ENCODE measurements at regions not wholly inside any gene's neighbourhood (a gene's known extent, or its start where the extent isn't known, plus 50 kb on each side); places are given as distances from the start of the nearest gene placed in this dataset.

DNA sequence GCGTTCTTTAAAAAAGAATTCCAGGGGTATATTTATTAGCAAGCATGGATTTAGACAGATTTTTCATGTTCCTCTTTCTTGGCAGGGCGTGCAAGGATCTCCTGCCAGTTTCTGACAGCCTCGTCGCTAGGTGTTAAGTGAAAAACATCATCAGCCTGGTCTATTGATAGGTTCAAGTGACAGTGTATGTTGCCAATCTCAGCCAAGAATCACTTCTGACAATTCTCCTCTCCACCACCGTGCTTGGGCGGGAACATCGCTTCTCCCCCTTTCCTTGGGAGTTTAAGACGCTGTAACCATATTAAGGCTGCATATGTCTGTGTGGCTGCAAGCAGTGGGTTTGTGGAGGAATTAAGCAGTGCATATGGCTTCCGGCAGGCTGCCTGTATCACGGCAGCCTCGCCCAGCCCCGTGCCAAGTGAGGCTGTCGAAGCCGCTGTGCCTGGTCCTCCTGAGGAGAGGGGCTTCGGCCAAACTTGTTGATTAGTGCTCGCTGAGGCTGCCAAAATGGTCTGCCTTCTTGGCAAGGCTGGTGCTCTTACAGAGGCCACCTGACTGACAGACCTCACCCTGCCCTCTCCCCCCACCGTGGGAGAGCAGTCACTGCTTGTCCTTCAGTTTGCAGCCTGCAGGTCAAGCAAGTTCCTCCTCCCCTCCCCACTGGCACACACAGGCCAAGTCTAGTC is 132.2 kb upstream of the MPHOSPH6 start:
- Histone ChIP-seq H3K27ac (no peak overlapping the region), H3K4me1 (no peaks in the 10 kb centered on the region), H3K27me3 (no peaks in the 10 kb centered on the region), H3K9me3 (no peaks in the 10 kb centered on the region), H3K36me3 (no peaks in the 10 kb centered on the region), H3K4me3 (no peak overlapping the region)
- no peak for DNase-seq
- 79 to 85% methylated on average over 17 of the region's 17 CpGs for WGBS, 2 donors
- TF ChIP-seq POLR2A (IDR thresholded peaks at IDR 0.05) (no peak), POLR2AphosphoS5 (IDR thresholded peaks at IDR 0.05) (no peak), EP300 (IDR thresholded peaks at IDR 0.05) (no peak)
- TF ChIP-seq, protein P1, sequence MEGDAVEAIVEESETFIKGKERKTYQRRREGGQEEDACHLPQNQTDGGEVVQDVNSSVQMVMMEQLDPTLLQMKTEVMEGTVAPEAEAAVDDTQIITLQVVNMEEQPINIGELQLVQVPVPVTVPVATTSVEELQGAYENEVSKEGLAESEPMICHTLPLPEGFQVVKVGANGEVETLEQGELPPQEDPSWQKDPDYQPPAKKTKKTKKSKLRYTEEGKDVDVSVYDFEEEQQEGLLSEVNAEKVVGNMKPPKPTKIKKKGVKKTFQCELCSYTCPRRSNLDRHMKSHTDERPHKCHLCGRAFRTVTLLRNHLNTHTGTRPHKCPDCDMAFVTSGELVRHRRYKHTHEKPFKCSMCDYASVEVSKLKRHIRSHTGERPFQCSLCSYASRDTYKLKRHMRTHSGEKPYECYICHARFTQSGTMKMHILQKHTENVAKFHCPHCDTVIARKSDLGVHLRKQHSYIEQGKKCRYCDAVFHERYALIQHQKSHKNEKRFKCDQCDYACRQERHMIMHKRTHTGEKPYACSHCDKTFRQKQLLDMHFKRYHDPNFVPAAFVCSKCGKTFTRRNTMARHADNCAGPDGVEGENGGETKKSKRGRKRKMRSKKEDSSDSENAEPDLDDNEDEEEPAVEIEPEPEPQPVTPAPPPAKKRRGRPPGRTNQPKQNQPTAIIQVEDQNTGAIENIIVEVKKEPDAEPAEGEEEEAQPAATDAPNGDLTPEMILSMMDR (IDR thresholded peaks at IDR 0.05) = no peak
- intact Hi-C loops (cut with DNase I) = no loop called here

DNA sequence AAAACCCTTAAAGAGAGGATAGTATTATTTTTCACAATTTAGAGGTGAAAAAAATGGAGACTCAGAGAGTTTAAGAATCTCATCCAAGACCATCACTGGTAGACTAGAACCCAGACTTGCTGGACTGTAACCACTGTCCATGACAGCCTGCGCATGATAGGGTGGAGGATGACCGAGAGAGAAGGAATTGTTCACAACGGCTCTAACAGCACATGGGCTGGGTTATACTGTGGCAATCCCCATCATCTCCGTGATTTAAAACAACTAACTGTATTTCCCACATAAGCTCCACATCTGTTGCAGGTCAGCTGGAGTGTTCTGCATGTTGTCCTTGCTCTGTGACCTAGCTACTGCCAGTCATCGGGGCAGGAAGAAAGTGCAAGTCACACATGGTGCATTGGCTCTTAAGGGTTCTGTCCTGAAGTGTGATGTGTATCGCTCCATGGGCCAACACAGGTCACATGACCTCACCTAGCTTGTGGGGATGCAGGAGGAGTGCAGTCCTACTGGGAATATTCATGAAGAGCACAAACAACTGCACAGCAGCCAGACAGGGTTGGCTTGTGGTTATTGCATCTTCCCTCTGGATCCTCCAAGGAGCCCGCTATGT is 131.2 kb upstream of the MPHOSPH6 start:
- no peaks in the 10 kb centered on the region for H3K27me3 ChIP-seq
- H3K36me3 ChIP-seq = no peaks in the 10 kb centered on the region
- TF ChIP-seq, protein P1 (IDR thresholded peaks at IDR 0.05) = no peak
- TF ChIP-seq POLR2AphosphoS5 (IDR thresholded peaks at IDR 0.05) (no peak), EP300 (IDR thresholded peaks at IDR 0.05) (no peak), POLR2A (IDR thresholded peaks at IDR 0.05) (no peak)
- no peak for DNase-seq
- intact Hi-C loops (cut with DNase I) = no loop called here
- no peak overlapping the region for H3K27ac ChIP-seq
- H3K4me3 ChIP-seq = no peak overlapping the region
- WGBS, 2 donors = 73 to 82% methylated on average over 7 of the region's 7 CpGs
- H3K9me3 ChIP-seq = no peaks in the 10 kb centered on the region
- no peaks in the 10 kb centered on the region for H3K4me1 ChIP-seq

- intact Hi-C loops (cut with DNase I) = no loop called here
- H3K36me3 ChIP-seq = no peaks in the 10 kb centered on the region
- TF ChIP-seq, protein P1 (IDR thresholded peaks at IDR 0.05) = no peak
- no peak for TF ChIP-seq EP300 (IDR thresholded peaks at IDR 0.05)
- TF ChIP-seq POLR2A (IDR thresholded peaks at IDR 0.05) = no peak
- TF ChIP-seq POLR2AphosphoS5 (IDR thresholded peaks at IDR 0.05) = no peak
- no peaks in the 10 kb centered on the region for H3K27me3 ChIP-seq
- H3K4me3 ChIP-seq = no peak overlapping the region
- DNase-seq = no peak
- H3K27ac ChIP-seq = no peak overlapping the region
- H3K9me3 ChIP-seq = no peaks in the 10 kb centered on the region
- H3K4me1 ChIP-seq = no peaks in the 10 kb centered on the region
- WGBS, 2 donors = 91 to 94% methylated on average over 6 of the region's 6 CpGs
Measured at GRCh38 chr16:82300374-82300951, 130.4 kb upstream of the MPHOSPH6 start.

GRCh38 chr16:82298472-82298871 is 128.4 kb upstream of the MPHOSPH6 start:
- TF ChIP-seq POLR2AphosphoS5 (IDR thresholded peaks at IDR 0.05) (no peak), POLR2A (IDR thresholded peaks at IDR 0.05) (no peak)
- H3K4me3 ChIP-seq = no peak overlapping the region
- H3K4me1 ChIP-seq = no peaks in the 10 kb centered on the region
- no peaks in the 10 kb centered on the region for H3K9me3 ChIP-seq
- no peaks in the 10 kb centered on the region for H3K36me3 ChIP-seq
- intact Hi-C loops (cut with DNase I) = no loop called here
- no peaks in the 10 kb centered on the region for H3K27me3 ChIP-seq
- WGBS, 2 donors = 84 to 88% methylated on average over 5 of the region's 5 CpGs
- no peak for DNase-seq
- no peak overlapping the region for H3K27ac ChIP-seq

GRCh38 chr16:82295290-82296201 is 125.5 kb upstream of the MPHOSPH6 start:
- DNase-seq = no peak
- H3K4me1 ChIP-seq = no peaks in the 10 kb centered on the region
- no peak overlapping the region for H3K27ac ChIP-seq
- H3K4me3 ChIP-seq = no peak overlapping the region
- intact Hi-C loops (cut with DNase I) = no loop called here
- no peaks in the 10 kb centered on the region for H3K36me3 ChIP-seq
- TF ChIP-seq, protein P1 (IDR thresholded peaks at IDR 0.05) = no peak
- no peak for TF ChIP-seq POLR2AphosphoS5 (IDR thresholded peaks at IDR 0.05)
- TF ChIP-seq POLR2A (IDR thresholded peaks at IDR 0.05) = no peak
- no peak for TF ChIP-seq EP300 (IDR thresholded peaks at IDR 0.05)
- H3K27me3 ChIP-seq = no peaks in the 10 kb centered on the region
- H3K9me3 ChIP-seq = no peaks in the 10 kb centered on the region
- WGBS, 2 donors = 90% methylated on average over 9 of the region's 9 CpGs

Data from sigmoid colon (tissue), 6 donors.